NCI-H446 treated with DMSO at 0.1 percent for 48 hours (cell line): ENCODE measurements at regions not wholly inside any gene's neighbourhood (a gene's known extent, or its start where the extent isn't known, plus 50 kb on each side); places are given as distances from the start of the nearest gene placed in this dataset.

Experiments
- DNase-seq: peaks from one replicate; lab custom pipeline; 2025; lab: John Stamatoyannopoulos, UW

DNA sequence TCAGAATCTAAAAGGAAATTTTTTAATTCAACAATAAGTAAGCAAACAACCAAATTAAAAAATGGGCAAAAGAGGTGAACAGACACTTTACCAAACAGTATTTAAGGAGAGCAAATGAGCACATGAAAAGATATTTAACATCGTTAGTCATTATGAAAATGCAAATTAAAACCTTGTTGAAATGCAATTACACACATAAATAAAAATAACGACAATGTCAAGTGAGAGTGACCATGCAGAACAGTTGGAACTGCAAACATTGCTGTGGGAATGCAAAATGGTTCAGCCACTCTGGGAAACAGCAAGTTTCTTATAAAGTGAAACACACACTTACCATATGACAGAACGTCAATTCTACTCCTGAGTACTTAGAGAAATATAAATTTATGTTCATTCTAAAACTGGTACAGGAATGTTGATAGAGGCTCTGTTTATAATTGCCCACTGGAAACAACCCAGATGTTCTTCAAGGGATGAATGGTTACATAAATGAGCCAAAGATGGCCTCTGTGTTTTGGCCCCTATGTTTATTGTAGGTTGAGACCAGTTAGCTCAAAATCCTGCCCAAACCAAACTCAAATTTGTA lies 678.1 kb downstream of the UQCRFS1 start:
- DNase-seq = no peak

DNA sequence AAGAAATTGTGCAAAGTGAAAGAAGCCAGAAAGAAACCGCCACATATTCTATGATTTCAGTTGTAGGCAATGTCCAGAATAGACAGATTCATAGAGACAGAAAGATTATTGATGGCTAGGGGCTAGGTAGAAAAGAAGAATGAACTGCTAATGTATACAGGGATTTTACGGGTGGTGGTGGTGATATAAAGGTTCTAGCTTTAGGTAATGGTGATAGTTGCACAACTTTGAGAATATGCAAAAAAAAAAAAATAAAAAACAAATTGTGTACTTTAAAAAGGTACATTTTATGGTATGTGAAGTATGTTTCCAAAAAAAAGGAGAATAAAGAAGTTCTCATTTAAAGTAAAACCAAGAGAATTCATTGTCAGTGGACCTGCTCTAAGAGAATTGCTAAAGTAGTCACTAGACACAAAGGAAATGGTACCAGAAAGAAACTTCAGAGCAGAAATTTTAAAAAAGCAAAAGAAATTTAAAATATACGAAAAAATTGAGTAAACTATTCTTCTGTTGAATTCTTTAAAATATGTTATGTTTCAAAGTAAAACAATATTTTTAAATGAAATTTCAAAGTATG lies 680.1 kb downstream of the UQCRFS1 start:
- no peak for DNase-seq

DNA sequence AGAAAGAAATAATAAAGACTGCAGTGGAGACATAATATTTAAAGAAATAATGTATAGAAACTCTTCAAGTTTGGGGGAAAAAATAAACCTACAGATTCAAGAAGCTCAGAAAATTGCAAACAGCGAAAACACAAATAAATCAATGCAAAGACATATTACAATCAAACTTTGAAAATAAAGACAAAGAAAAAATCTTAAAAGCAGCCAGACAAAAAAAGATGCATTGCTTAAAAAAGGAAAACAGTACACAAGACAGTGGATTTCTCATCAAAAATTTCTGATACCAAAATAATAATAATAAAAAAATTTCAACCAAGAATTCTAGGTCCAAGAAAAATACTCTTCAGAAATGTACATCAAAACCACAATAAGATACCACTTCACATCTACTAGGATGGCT lies 681.0 kb downstream of the UQCRFS1 start:
- no peak for DNase-seq

DNA sequence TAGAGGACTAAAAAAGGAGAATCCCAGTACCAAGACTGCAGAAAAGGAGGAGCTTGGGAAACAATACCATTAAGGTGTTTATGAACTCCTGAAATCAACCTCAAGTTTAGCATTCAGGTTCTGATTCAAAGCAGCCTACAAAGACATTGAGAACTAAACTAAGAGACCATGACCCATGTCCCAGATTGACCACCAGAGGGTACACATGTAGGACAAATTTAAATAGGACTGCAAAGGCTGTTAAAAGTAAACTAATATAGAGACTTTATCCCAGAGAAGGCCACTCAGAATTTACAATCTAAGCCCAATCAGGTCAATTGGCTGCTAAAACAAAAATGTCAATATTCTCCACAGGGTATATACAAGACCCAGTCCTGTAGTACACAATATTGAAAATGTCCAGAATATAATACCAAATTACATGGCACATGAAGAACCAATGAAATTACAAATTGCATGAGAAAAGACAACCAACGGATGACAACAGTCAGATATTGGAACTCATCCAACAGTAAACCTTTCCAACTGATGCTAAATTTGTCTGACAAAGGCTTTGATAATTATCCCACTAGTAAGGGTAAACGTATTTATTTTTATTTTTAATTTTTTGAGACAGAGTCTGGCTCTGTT lies 682.4 kb downstream of the UQCRFS1 start:
- no peak for DNase-seq

DNA sequence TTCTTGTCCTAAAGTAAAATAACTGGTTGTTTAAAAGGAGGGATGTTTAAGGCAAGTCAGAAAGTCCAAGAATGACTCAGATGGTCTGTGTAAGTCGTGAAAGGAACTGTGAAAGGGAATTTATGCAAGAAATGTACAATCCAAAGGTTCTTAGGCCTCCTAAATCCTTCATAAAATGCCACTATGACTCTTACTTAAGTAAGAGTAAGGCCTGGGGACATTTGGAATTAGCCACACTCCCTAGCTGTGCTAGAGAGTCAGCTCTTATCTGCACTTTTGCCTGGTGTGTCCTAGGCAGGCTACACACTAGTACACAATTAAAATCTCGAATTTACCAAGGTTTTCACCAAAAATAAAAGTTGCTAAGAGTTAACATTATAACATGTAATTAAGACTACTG lies 686.9 kb downstream of the UQCRFS1 start:
- no peak for DNase-seq

DNA sequence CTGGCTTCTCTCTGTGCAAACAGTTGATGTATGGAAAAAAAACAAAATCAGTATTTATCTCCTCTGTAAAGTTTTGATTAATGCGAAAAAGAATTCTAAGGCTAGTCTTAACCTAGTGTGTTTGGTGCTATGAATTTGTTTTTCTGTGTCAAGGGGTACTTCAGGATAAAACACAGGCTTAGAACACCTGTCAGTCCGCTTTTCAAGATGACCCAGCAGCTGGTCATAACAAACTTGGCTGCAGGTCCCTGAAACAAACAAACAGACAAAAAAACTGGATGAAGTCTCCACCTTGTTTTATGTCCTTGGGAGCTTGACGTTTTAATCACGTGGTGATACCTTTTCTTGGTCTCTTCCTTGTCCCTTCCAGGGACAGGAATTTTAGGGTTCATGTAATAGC lies 689.3 kb downstream of the UQCRFS1 start:
- no peak for DNase-seq

DNA sequence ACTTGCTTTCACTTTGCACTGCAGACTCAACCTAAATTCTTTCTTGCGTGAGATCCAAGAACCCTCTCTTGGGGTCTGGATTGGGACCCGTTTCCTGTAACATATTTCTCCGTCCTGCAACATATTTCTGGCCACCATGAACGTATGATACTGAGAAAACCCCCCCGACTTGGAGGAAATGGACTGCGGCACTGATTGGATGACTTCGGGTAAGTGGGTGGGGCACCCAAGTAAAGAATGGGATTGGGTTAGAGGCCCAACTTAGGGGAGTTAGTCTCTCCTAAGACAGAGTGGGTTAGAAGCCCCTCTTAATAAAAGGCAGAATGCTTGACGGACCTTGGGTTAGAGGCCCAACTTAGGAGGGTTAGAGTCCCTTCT lies 690.4 kb downstream of the UQCRFS1 start:
- no peak for DNase-seq

DNA sequence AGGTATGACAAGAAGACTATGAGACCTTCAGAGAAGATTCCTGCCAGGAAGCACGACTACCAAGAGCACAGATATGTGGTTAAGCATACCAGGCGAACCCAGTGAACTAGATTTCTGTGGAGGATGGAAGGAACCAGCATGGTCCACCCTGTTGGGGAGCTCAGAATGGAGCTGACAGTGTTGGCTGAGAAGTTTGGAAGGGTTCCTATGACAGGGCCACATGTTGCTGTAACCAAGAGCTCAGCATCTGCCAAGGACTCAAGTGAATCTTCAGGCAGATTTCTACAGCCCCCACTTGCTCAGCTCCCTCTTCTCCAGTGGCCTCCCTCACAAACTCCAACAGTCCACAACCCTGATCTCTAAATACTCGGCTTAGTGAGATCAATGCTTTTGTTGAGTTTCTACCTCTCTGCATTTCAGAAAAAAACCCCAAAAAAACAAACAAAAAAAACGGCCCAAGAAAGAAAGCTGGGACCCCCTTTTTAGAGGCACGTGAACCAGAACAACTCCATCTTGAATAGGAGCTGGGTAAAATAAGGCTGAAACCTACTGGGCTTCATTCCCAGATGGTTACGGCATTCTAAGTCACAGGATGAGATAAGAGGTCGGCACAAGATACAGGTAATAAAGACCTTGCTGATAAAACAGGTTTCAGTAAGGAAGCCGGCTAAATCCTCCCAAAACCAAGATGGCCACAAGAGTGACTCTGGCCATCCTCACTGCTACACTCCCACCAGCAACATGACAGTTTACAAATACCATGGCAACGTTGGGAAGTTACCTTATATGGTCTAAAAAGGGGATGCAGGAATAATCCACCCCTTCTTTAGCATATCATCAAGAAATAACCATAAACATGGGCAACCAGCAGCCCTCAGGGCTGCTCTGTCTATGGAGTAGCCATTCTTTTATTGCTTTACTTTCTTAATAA lies 691.1 kb downstream of the UQCRFS1 start:
- no peak for DNase-seq

DNA sequence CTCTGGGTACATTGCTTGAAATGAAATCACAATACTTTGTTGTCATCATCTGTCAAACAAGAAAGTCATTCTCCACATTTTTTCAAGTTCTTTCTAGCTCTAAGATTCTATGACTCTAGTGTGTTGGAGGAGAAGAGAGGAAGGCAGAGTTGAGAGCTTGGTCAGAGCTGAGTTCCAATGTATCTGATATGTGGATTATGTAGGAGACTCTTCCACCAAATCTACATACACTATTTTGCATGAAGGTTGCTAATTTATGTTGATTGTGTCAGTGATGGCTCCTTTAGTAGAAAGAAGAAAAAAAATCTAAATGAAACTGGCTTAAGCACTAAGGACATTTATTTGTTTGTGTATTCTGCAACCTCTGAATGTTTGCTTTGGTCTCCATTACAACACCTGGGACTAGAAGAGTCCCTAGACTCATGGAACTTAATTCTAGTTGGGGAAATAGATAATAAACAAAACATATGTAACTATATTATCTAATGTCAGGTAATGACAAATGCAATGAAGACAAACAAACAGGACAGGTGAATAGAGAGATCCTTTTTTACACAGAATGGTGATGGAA lies 691.9 kb downstream of the UQCRFS1 start:
- DNase-seq = no peak

DNA sequence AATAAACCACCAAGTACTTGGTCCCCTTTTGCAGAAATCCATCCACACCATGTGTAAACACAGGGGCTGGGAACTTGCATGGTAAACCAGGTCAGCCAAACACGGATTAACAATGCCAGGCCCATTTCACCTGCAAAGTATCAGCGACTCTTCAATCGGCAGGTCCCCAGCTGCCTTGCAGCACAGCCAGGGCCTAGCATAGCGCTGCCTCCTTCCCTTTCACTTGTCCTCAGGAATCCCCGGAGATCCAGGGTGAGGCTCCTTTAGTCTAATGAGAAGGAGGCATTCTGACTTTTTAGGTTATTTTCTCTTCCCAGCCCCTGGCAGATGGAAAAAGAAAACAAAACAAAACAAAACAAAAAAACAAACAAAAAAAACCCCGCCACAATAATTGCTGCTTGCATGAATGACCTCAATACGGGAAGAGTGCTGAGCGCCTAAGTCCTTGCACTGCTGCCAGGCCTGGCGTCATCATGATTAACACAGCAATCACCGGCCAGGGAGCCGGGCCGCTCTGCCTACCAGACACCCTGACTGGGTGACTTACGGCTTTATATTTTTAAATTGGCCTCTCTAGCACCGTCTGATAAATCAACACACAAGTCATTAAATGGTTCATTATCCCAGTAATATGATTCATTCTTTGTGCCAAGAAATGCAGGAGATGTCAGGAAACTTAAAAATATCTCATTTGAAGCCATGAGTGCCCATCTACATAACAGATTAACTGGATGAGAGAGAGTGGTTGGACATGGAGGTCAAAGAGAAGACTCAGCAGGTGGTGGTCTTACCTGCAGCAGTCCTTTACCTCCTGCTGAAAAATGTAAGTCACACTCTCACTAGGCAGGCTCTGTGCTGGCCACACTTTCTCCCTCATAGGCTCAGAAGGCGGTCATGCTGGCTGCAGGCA lies 692.7 kb downstream of the UQCRFS1 start:
- no peak for DNase-seq

DNA sequence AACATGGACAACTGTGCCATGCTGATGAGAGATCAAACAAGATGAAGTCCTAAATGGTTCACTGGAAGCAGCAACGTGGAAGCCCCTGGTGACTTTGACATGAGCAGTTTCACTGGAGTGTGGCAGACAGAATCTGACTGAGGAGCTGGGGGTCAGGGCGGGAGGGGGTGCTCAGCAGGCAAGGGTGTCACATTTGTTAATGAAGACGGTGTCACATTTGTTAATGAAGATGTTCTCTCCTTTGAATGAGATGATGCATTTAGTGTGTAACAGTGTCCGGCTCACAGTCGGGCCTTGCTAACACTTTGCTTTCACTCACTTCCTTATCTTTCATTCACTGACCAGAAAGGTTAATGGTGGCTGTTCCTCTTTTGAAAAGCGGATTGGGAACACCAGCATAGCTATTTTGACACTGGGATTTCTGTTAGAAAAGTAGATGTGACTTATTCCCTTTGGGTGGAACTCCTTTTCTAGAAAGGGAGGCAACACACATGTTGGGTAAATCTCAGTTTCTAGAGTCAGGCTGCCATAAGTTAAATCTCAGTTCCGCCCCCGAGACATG lies 693.7 kb downstream of the UQCRFS1 start:
- no peak for DNase-seq

DNA sequence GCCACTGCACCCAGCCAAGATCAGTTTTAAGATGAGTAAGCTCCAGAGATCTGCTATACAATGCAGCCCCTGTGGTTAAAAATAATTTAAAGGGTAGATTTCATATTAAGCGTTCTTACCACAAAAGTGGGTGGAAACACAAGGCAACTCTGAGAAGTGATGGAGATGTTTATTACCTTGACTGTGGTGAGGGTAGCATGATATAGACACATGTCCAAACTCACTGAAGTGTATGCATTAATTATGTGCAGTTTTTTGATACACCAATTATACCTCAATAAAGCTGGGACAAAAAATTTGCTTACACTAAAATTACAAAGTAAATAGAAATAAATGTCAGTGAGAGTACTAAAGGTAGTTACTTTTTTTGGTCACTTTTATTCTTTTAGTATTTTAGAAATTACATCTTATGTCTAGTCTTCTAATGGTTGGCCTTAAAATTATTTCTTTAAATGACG lies 696.5 kb downstream of the UQCRFS1 start:
- DNase-seq = no peak

DNA sequence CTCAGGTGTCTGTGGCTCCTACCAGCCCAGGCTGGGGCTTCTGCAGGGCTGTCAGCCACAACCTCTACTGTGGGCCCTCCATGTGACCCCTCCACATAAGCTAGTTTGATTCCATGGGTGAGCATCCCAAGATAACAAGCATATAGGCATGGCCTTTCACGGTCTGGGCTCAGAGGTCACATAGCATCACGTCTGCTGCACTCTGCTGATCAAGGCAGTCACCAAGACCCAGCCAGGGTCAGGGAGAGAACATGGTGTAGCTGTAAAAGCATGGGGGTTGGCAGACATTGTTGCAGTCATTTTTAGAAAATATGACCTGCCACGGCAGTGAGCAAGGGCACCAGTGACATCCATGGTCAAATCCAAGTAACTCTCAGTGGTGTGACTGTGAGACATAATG lies 698.8 kb downstream of the UQCRFS1 start:
- no peak for DNase-seq

DNA sequence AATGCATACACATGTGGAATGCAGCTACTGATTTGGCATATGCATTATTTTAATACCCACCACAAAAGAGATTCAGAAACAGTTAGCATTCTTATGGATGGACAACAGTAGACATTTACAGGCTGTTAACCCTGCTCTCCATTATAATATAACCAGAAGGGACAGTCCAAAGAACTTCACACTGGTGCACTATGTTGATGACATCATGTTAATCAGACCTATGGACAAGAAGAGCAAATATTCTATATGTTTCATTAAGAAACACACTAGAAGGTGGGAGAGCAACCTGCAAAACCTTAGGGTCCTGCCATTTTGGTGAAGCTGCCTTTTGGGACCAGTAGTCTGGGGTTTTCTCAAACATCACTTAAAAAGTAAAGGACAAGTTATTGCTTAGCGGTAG lies 701.3 kb downstream of the UQCRFS1 start:
- DNase-seq = no peak

DNA sequence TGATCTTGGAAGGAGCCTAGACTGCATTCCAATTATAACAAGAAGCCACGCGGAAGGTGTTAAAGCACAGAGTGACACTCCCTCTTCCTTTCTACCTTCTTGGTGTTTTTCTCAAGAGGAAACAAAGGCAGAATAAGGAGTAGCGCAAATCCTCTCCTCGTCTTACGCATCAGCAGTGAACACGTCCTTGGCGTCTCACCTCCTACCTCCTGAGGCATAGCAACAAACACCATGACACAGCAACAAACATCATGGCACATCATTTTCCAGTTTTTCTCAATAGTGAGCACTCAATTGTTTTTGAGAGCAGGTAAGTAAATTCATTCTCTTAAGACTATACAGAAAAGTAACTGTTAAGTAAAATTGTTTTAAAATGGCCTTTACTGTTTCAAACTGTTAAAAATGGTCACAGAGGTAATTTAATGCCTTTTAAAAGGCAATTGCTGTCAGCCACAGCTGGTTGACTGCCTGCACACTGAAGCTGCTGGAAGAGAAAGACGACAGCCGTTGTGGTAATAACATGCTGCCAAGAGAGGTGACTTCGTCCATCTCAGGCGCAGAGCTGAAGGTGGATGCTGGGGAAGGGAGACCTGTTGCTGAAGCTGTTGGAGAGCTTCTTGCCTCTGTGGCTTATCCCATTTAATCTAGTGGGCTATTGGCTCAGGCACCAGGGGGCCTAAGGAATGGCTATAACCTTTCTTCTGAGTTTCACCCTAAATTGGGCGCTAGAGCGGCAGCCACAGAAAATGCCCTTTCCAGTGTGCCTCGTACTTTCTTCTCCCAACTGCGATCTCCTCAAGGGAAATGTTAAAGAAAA lies 703.7 kb downstream of the UQCRFS1 start:
- no peak for DNase-seq

DNA sequence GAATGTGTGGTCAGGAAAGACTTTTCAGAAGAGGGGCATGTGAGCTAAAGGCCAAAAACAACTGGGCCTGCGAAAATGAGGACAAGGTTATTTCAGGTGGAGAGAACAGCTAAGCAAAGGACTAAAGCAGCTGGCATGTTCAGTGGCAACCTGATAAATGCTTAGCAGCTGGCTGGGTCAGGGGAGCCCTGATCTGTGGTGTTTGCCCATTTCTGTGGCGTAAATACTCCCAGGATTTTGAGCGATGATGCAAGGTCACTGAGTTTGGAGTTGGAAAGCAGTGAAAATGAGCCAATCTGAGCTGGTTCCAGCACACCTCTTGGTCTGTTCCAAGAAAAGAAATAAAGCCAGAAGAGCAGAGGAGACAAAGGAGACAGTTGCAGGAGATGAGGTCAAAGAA lies 704.3 kb downstream of the UQCRFS1 start:
- DNase-seq = no peak

DNA sequence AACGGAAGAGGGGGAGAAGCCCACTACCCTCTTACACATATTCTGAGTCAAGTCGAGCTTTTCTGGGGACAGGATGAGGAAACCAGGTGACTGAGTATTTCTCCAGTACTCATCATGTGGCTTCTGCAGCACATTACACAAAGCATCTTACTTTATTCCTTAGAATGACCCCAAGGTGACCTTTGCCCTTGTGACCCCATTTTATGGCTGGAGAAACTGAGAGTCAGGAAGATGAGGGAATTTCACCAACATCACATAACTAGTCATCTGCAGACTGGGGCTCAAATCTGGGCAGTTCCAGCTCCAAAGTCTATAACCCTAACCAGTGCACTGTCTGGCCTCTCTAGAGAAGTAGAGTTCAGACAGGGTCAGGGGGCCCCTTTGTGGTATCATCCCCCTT lies 707.0 kb downstream of the UQCRFS1 start:
- DNase-seq = no peak

DNA sequence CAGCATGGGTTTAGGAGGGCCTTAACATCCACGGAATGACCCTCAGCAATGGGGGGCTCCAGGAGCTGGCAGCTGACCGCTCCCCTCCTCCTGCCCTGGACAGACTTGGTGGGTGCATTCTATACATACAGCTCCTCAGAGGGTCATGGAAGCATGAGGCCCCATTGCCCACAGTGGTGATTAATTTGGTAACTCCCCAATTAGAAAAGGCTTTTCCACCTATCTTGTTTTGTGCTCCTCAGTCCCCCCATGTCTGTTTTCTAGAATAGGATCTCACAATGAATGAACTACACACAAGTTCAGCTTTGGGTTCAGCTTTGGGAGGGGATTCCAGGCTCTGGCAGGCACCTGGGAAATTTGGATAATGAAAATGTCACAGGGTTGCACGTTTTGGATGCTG lies 707.8 kb downstream of the UQCRFS1 start:
- DNase-seq = no peak

DNA sequence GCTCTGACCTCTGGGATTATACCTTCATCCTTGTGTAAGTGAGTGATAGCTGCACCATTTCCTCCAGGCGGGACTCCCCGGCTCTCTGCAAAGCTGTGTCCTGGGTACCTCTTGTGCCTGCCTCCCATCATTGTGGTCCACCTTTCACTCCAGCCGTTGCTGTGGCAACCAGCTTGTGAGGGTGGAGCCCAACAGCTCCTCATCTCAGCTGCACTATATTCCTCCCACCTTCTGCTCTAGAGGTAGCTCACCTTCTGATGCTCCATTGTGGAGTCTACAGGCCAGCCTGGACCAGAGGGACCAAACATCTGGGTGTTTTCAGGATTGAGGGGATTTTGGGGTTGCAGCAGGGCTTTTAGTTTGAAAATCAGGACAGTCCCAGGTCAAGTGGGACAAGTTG lies 708.2 kb downstream of the UQCRFS1 start:
- DNase-seq = no peak

DNA sequence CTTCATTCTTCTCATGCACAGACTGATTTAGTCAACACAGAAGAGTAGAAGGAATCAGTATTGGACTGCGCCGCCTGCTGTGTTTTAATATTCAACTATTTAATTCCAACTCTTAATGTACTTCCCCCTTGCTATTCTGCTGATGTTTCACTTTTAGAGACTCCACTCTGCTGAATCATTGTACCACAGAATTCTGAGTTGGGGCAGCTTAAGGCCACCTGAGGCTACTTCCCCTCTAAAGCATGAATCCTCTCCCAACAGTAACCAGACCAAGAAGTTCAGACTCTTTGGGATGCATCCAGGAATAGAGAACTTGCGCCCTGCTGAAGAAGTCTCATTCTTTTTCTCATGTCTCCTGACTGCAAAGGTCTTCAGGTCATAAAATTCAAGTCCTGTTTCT lies 708.8 kb downstream of the UQCRFS1 start:
- no peak for DNase-seq
